Lung microvascular endothelial cell (primary cell): ENCODE measurements at regions not wholly inside any gene's neighbourhood (a gene's known extent, or its start where the extent isn't known, plus 50 kb on each side); places are given as distances from the start of the nearest gene placed in this dataset.

Source experiments
- DNase-seq, 2 donors: peaks; one replicate each; pipeline versions ENCODE4 v3.0.0 to v3.0.0-alpha.2; 2010; ENCODE audit warnings: low read depth in 2 of 2

DNA sequence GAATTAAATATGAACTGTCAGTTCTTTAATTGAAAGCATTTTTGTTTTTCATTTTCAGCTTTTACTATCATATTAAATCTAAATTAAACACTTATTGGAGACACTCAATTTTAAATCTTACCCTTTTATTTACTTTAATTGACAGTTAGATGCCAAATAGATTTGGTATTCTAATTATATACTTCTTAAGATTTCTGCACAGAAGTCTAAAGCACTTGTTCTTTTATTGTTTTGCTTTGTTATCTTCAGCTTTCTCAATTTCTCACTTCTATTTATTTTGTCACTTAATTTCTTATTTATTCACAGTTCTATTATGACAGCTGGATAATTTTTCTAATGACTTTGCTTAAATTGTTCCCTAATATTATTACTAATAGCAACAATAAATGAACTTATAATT, 1397.3 kb upstream of the MIR17HG start:
- no peak for DNase-seq

DNA sequence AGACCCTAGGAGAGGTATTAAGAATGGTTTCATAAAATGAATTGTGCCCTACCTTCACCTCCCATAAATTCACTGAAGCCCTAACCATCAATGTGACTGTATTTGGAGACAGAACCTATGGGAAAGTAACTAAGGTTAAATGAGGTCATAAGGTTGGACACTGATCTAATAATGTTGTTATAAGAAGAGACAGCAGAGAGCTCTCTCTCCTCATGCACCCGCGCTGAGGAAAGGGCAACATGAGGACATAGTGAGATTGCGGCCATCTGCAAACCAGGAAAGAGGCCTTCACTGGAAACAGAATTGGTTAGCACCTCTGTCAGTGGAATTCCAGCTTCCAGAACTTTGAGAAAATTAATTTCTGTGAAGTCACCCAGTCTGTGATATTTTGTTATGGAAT, 1396.1 kb upstream of the MIR17HG start:
- no peak for DNase-seq

DNA sequence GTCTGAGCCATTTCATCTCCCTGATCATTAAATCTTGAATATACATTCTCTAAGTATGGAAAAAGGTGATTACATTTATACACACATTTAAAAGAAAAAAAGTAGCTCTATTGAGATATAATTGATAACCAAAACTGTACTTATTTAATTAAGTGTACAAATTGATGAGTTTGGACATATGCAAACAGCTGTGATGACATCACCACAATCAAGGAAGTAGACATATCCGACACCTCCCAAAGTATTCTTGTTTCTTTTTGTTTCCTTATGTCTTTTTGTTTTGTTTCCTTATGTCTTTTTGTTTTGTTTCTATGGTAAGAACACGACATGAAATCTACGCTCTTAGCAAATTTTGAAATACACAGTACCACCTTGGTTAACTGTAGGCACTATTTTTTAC, 1393.9 kb upstream of the MIR17HG start:
- DNase-seq: no peak

DNA sequence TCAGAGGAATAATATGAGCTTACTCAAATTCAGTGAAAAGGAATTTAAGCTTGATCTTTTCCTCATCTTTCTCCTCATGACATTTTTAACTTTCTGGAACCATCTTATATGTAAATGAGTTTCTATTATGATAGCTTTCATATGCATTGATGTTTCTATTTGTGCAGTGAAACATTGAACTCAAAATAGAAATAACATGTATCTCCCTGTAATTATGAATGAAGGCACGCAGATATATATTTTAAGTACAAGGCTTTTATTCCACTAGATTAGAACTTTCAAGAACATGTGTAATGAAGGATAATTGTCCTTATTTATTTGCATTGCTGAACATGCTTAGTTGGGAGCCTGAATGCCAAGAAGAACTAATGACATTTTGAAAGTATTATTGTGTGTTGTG, 1391.7 kb upstream of the MIR17HG start:
- DNase-seq: no peak

DNA sequence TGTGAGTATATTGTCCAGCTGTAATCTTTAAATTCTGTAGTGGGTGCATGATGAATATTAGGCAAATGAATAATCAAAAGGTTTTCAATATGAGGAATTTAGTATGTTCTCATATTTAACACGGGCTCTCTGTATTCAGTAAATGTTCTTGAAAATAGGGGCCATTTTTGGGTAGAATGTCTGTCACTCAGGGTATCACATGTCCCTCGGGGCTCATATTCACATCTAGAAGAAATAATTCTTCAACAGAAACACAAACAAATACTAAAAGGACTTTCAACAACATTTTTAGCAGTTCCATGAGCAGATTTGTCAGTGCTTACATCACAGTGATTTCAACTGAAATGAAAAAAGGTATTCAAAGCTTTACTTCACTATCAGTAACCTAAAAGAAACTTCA, 1388.4 kb upstream of the MIR17HG start:
- no peak for DNase-seq

DNA sequence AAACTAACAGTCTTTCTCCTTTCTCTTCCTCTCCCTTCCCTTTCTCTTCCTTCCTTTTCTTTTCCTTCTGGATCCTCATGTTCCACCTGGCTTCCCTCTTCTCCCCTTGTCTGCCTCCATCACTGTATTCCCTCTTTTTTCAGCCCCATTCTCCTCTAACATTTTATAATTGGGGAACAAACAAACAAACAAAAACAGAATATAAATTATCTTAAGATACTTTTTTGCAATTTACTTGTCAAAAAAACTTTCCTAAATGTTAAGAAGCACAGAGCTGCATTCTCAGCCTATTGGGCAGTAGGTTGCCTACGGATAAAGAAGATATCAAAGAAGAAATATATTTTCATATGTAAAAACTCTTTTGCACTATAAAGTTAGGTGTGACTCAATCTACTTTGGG, 1382.2 kb upstream of the MIR17HG start:
- no peak for DNase-seq

DNA sequence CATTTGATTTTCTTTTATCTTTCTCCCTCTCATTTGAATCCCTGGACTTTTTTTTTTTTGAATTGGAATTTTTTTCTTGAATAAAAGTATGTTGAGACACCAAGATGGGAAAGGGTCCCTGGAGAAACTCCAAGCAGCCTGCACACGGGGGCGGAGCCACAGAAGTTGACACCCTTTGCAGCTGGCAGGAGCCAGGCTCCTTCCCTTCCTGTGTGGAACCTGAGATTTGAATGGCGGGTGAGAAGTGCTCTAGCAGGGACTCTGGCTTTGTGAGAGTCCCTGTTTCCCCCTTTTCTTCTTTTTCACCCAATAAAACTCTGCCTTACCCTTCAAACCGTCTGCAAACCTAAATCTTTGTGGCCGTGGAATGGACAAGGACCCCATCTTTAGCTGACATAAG, 1381.0 kb upstream of the MIR17HG start:
- no peak for DNase-seq

DNA sequence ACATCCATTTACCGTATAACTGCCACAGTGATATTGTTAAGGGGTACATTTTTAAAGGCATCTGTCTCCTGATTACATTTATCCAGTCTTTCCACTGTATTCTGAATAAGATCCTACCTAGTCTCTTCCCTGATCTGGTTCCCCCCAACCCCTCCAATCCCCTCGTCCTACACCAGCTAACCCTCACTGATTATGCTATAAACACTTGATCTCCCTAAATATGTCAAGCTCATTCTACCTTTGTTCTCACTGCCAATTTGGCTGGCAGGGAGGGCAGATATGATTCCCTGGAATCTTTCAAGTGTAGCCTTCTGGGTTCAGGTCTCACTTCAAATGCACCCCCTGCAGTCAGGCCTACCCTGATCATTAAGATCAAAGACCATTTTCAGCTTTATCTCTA, 1379.8 kb upstream of the MIR17HG start:
- DNase-seq: no peak

DNA sequence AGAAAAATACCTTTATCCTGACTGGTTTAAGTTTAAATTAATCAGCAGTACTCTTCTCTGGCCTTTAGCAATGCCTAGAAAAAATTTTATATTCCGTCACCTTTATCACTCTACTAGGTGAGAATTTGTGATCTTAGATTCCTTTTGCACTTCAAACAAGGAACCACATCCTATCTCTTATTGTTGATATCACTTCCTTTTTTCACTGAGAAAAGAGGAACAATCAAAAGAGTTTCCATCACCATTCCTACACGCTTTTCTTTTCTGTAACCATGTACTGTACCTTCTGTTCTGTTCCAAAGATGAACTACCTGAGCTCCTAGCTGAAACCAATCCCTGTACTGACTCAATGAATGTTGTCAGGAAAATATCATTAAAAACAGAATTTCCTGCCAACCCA, 1379.0 kb upstream of the MIR17HG start:
- no peak for DNase-seq

DNA sequence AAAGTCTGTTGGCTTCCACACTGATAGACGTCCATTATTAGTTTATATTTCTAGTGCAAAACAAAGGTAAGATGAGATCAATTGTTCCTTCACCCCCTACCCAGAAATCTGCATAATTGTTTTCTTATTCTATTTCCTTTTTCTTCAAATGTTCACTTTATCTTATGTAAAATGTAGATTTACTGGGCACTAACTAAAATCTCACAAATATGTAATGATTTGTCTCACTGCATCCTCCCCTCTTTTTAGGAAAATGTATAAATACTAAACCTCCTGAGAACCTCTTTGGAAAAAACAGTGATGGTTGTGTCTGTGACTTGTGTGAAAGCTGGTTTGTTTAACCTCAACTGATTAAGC, 1377.2 kb upstream of the MIR17HG start:
- no peak for DNase-seq

DNA sequence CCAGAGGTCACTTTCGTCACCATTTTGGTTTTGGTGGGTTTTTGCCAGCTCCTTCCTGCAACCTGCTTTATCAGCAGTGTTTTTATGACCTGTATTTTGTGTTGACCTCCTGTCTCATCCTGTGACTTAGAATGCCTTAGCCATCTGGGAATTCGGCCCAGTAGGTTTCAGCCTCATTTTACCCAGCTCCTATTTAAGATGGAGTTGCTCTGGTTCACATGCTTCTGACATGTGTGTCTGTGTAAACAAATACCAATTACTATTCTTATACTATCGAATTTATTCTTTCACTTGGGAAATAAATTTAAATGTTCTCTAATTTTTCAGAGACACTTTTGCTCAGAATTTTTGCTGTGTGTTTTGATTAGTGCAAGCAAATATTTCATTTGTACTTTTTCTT, 1370.3 kb upstream of the MIR17HG start:
- no peak for DNase-seq

DNA sequence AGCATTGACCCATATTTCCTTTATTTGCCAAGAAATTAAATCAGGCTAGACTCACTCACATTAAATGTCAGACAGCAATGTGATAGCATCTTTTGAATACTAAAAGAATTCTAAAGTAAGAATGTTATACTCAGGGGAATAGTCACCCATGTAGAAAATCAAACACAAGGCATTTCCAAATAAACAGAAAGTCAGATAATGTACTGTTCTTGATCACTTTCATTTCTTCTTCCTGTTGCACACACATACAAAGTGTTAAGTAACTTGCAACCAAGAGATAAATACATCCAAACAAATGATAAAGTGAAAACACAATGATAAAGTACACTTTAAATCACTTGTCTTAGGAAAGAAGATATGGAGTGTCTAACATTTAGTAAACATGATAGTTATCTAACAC, 1366.6 kb upstream of the MIR17HG start:
- no peak for DNase-seq

DNA sequence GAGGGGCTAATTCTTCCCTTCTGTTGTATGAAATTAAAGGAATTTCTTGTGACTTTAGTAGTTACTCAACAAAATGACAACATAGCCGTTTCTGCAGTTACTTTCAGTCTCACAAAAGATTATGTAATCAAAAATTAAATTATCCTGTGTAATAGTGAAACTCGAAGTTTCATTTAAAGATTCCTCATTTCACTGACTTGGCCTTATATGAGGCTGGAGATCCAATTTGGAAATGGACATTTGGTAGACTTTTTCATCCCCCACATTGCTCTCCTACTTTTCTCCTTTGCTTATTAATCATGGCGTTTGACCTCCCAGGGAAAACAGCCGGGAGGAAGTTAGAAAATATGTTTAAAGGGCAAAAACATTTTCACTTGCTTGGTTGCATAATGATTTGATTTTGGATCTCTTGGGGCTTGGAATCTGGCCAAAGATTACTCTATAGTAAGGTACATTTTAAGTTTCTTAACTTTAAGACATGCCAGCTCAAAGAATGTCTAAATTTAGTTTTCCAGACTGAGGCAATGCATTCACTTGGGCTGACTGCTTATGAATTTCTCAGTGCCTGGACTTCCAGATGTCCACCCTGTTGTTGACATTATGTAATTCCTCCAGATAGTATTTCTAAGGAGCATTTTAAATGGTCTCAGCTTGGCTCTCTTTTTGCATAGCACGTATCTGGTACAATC, 1364.9 kb upstream of the MIR17HG start:
- DNase-seq: no peak

DNA sequence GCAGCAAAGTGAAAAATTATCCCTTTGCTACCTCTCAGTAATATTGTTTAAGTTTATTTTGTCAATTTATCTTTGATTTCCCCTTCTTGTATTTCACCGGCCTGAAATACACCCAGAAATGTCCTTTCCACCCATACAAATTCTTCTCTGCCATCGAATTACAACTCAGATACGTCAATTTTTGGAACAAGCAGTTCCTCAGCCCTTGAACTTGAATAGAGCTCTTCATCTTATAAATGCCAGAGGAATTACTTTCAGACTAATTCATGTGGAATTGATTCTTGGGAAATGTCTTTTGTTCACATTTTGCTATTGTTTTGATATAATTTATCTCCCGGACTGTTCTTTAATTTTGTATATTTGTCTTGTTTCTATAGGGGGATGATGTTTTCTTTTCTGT, 1359.3 kb upstream of the MIR17HG start:
- no peak for DNase-seq

DNA sequence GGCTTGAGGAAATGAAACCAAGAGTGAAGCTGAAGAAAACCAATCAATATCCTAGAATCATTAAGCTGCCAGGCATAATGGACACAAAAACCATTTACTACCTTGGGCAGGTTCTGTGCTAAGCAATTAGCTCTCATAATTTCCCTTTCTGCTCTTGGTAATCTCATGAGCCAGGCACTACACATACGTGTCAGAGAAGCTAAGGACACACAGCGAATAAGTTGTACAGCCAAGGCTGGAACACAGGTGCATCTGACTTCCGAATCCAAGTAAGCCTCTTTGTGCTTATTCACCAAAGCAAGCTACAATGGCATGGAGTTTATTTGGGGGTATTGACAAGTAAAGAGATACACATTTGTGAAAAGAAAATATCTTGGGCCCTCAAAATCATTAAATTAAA, 1343.9 kb upstream of the MIR17HG start:
- no peak for DNase-seq

DNA sequence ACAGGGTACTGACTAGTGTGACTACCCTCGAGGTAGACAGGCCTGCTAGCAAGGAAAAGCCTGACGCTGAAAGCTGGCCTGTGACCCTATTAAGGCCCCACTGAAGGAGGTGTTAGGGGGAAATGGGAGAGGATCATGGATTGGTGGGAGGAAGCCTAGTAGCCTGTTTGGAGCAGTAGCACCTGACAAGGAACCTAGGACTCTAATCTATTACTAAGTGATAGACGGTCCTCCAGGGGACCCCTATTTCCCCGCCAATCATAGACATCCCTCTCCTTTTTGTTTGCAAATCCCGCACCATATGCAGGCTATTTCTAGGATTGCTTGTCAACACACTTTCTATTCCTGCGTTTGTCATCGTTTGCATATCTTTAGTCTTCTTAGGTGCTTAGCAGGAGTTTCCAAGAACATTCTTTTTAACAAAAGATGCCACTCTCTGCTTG, 1338.8 kb upstream of the MIR17HG start:
- no peak for DNase-seq

DNA sequence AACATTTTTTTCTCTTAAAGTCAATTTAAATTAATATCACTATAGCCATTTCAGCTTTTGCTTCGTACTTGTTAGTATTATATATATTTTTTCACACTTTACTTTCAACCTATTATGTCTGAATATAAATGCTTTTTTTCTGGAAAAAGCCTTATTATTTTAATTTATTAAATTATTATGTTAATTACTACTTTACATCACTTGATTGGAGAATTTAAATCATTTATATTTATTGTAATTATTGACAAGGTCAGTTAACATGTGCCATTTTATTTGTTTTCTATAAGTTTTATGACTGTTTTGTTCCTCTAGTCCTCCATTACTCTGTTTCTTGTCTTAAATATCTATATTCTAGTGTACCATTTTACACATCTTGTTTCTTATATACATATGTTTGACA, 1333.4 kb upstream of the MIR17HG start:
- no peak for DNase-seq

DNA sequence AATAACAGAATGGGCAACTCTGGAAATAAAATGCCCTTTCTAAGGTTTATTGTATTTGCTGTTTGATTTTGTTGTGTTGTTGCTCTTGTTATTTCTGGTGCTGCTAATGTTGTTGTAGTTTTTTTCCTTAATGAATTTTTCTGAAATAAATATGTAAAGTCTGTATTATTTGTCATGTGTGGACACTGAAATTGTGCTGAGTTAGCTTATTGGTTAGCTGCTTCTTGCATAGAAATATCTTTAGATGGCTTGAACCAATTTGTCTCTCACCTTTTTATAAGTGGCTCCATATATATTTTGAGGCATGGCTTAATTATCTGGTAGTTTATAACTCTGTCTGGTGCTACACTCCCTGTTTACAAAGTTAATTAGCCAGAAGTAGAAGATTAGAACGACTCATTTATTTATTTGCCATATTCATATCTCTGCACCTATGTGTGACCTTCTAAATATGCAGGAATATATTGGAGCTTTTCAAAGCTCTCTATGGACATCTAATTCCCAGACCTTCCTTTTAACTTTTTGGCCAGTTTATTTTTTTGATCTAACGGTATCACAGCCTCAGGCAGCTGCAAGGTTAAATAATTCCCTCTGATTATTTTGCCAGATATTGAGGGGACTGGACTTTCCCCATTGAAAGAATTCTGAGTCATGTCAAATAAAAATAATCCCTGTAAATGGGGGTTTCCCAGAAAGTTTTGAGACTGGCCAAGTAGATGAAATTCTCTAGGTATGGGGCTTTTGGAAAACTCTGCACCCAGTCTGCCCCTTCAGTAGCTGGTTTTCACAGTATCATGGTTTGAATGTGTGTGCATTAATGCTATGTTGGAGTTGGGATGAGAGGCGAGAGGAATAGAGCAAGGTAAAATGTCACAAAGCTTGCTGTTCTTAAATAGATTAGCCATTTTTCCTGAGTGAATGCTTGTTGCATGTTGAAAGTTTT, 1331.7 kb upstream of the MIR17HG start:
- DNase-seq: no peak

DNA sequence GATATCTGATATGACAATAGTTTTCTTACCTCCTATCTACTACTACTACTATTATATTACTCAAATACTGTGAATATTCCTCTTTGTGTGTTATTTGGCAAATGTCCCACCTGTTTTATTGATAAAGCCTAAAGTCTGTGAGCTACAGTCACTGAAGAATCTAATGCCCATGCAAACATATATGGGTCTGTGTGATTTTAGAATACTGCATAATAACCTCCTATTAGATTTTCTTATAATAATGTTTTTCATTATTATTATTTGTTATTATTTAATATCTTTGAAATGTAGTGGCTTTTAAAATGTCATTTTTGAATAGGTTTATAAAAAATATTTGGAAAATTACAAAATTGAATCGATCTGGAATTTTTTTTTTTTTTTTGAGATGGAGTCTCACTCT, 1330.8 kb upstream of the MIR17HG start:
- no peak for DNase-seq

DNA sequence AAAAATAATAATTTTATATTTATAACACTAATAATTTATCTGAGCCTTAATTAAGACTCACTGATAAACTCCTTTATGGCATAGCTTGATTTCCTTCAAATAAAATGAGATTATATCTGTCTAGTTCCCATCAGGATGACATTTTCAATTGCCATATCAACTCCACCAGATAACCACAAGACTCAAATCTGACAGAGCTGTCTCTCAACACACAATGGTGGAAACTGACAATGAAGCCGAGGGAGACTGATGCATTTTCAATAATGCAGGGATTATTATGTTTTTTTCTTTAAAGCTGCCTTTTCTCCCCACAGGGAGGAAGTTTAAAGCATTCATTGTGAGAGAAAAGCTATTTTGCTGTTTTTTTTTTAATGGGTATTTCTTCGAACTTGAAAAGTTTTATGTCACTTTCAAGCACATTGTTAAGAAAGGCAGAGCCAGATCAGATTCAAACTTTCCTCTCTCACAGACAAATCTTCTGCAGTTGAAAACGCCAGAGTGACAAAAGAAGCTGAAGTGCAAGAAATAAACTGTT, 1326.9 kb upstream of the MIR17HG start:
- DNase-seq: no peak

DNA sequence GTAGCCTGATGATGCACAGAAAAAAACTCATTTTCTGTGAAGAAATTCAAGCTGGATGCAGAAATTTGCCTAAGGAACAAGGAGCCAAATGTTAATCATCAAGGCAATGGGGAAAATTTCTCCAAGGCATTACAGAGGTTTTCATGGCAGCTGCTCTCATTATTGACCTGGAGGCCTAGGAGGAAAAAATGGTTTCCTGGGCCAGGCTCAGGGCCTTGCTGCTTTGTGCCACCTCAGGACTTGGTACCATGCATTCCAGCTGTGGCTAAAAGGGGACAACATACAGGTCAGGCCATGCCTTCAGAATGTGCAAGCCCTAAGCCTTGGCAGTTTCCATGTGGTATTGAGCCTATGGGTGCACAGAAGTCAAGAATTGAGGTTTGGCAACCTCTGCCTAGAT, 1320.1 kb upstream of the MIR17HG start:
- DNase-seq: no peak

DNA sequence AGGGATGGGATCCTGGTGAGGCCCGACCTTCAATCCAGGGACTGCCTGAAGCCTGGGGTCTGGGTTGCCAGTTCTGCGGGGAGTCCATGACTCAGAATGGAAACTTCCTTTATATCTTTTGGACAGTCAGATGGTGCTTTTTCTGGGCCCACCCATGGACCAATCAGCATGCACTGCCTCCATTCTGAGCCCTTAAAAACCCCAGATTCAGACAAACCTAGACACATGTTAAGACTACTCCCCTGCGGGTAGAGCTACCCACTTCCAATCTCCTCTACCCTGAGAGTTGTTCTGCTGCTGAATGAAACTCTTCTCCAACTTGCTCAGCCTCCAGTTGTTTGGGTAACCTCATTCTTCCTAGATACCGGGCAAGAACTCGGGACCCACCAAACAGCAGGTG, 1315.2 kb upstream of the MIR17HG start:
- DNase-seq: no peak
